Natural killer cell (primary cell): ENCODE measurements at regions not wholly inside any gene's neighbourhood (a gene's known extent, or its start where the extent isn't known, plus 50 kb on each side); places are given as distances from the start of the nearest gene placed in this dataset.

Experiments
- ATAC-seq, 3 donors: fragments of 150-1000 bp in 2 of 3; fragments of 200-7000 bp in 1 of 3; cut with Tn5 transposase; 1 replicate in 1 of 3; 2 replicates in 2 of 3; pipeline ENCODE4 v1.10.0; 2021; ENCODE audit warnings: mild to moderate bottlenecking in 2 of 3, moderate library complexity in 2 of 3
- DNase-seq, 2 donors: peaks; one replicate each; pipeline versions ENCODE4 v3.0.0 to v3.0.0-alpha.2; 2013 to 2021; ENCODE audit warnings: mixed read lengths in 1 of 2
- H3K27ac ChIP-seq: one replicate; pipeline ENCODE4 v1.5.1; 2013; ENCODE audit warnings: mild to moderate bottlenecking, low read length
- H3K27me3 ChIP-seq: one replicate; pipeline ENCODE4 v1.6.1; 2013; ENCODE audit warnings: low read length; ENCODE audit not compliant: control insufficient read depth, insufficient read depth
- H3K36me3 ChIP-seq: one replicate; pipeline ENCODE4 v1.6.1; 2013; ENCODE audit warnings: low read length; ENCODE audit not compliant: control insufficient read depth, insufficient read depth
- H3K4me1 ChIP-seq: one replicate; pipeline ENCODE4 v1.6.1; 2013; ENCODE audit warnings: low read length; ENCODE audit not compliant: control insufficient read depth, insufficient read depth
- H3K4me3 ChIP-seq: one replicate; pipeline ENCODE4 v1.5.1; 2013; ENCODE audit warnings: low read length
- H3K9me3 ChIP-seq: one replicate; pipeline ENCODE4 v1.6.1; 2013; ENCODE audit warnings: low read length; ENCODE audit not compliant: control insufficient read depth, insufficient read depth
- H3K27ac Mint-ChIP-seq, 2 donors: one replicate each; pipeline ENCODE4 v1.8.0; 2022; ENCODE audit warnings: mild to moderate bottlenecking in 2 of 2, mixed read lengths in 2 of 2, moderate library complexity in 1 of 2
- H3K27me3 Mint-ChIP-seq, 2 donors: one replicate each; pipeline ENCODE4 v1.8.0; 2022; ENCODE audit warnings: low read depth in 2 of 2, mixed read lengths in 2 of 2
- H3K36me3 Mint-ChIP-seq: one replicate; pipeline ENCODE4 v1.8.0; 2022; ENCODE audit warnings: mixed read lengths
- H3K4me1 Mint-ChIP-seq, 2 donors: one replicate each; pipeline ENCODE4 v1.8.0; 2022; ENCODE audit warnings: mixed read lengths in 2 of 2
- H3K4me3 Mint-ChIP-seq: one replicate; pipeline ENCODE4 v1.8.0; 2022; ENCODE audit warnings: mild to moderate bottlenecking, moderate library complexity, mixed read lengths
- H3K9me3 Mint-ChIP-seq, 2 donors: one replicate each; pipeline ENCODE4 v1.8.0; 2022; ENCODE audit warnings: mixed read lengths in 2 of 2
- CTCF ChIP-seq: fragments of 200-600 bp; IDR thresholded peaks from one replicate; pipeline ENCODE4 v1.8.0; 2022; ENCODE audit warnings: antibody characterized with exemption
- WGBS: methylation state at CpG from one replicate; pipeline ENCODE4 v1.1.7; 2013; ENCODE audit warnings: missing lambda C conversion rate; ENCODE audit not compliant: insufficient coverage; 5-methylcytosine and 5-hydroxymethylcytosine counted together
- intact Hi-C: fragments of 100-400 bp; cut with micrococcal nuclease; formaldehyde crosslinking; loops from one replicate; pipeline ENCODE4 v1.14.2; 2022

- no peaks in the 10 kb centered on the region for H3K9me3 Mint-ChIP-seq
- TF ChIP-seq CTCF, result no peak
- no peaks in the 10 kb centered on the region for H3K4me1 ChIP-seq
- no peaks in the 10 kb centered on the region for H3K9me3 ChIP-seq
- peaks cover 13 to 21% of the 10 kb centered on the region in 2 donors for H3K27me3 Mint-ChIP-seq
- ATAC-seq (no peak), DNase-seq (no peak)
- H3K27me3 ChIP-seq, result no peaks in the 10 kb centered on the region
- no peak overlapping the region for H3K4me3 Mint-ChIP-seq
- WGBS, result no CpG with 5 or more reads among the region's 2 CpGs
- H3K4me3 ChIP-seq, result no peak overlapping the region
- no peak overlapping the region for H3K27ac ChIP-seq
- H3K4me1 Mint-ChIP-seq, result no peaks in the 10 kb centered on the region
- H3K36me3 ChIP-seq, result no peaks in the 10 kb centered on the region
- no peak overlapping the region for H3K27ac Mint-ChIP-seq
- no peaks in the 10 kb centered on the region for H3K36me3 Mint-ChIP-seq
- intact Hi-C loops, result no loop called here
Observed at GRCh38 chr1:232859216-232859615, 54.0 kb downstream of the MAP10 start.

- Mint-ChIP-seq H3K36me3 (no peaks in the 10 kb centered on the region), H3K27ac (no peak overlapping the region), H3K27me3 (peaks cover 16 to 21% of the 10 kb centered on the region in 2 donors), H3K9me3 (no peaks in the 10 kb centered on the region), H3K4me3 (no peak overlapping the region), H3K4me1 (no peaks in the 10 kb centered on the region)
- Histone ChIP-seq H3K36me3 (no peaks in the 10 kb centered on the region), H3K27ac (no peak overlapping the region), H3K4me3 (no peak overlapping the region), H3K27me3 (no peaks in the 10 kb centered on the region), H3K4me1 (no peaks in the 10 kb centered on the region), H3K9me3 (no peaks in the 10 kb centered on the region)
- no peak for TF ChIP-seq CTCF
- intact Hi-C loops, result no loop called here
- ATAC-seq (no peak), DNase-seq (no peak)
- 92% methylated on average over 4 of the region's 4 CpGs for WGBS
Observed at GRCh38 chr1:232861107-232861506, 55.9 kb downstream of the MAP10 start.

- no peaks in the 10 kb centered on the region for H3K36me3 Mint-ChIP-seq
- H3K4me1 Mint-ChIP-seq, result no peaks in the 10 kb centered on the region
- H3K27me3 Mint-ChIP-seq, result peaks cover 13 to 23% of the 10 kb centered on the region in 2 donors
- Histone ChIP-seq H3K27ac (no peak overlapping the region), H3K9me3 (no peaks in the 10 kb centered on the region), H3K27me3 (no peaks in the 10 kb centered on the region), H3K4me3 (no peak overlapping the region), H3K36me3 (no peaks in the 10 kb centered on the region), H3K4me1 (no peaks in the 10 kb centered on the region)
- intact Hi-C loops, result no loop called here
- no peak for DNase-seq
- no peaks in the 10 kb centered on the region for H3K9me3 Mint-ChIP-seq
- H3K4me3 Mint-ChIP-seq, result no peak overlapping the region
- TF ChIP-seq CTCF, result no peak
- no peak overlapping the region for H3K27ac Mint-ChIP-seq
- WGBS, result 88% methylated on average over 9 of the region's 10 CpGs
- ATAC-seq, result no peak
Observed at GRCh38 chr1:232863544-232864275, 58.5 kb downstream of the MAP10 start.
